ENCODE measurements at regions not wholly inside any gene's neighbourhood (a gene's known extent, or its start where the extent isn't known, plus 50 kb on each side); places are given as distances from the start of the nearest gene placed in this dataset.

DNA sequence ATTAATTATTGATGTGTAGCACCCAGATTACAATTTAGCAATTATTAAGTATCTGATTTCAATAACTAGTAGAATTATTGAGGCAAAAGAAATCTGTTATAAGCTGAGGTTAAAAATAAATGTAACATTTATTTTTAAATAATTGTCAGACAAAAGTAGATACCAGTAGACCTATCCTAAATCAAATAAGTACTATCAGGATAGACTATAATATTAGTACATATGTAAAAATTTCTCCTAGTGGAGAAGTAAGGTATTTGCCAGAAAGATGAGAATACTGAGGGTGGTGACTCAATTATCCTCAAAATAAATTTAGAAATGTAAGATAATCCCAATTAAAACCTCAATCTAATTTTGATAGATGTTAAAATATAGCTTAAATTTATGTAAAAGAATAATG lies 377.8 kb upstream of the CHRM3 start:
- DNase-seq (ENCODE audit: low spot score): no peak

DNA sequence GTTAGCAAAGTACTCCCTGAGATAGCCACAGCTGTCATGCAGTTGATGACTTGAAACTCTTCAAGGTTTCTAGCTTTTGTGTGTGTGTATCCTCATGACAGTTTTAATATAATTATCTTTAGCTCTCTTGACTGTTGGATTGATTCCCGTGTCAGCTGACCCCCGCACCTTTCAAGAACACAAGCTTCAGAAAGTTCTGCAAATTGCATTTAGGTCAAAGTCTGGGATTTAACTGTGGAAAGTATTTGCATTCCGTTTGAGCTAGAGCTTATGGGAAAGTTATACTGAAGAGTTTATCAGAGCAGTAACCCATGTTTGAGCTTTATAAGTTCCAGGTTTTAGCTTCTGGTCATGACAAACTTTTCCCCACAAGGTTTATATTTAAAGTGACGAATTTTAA lies 380.1 kb upstream of the CHRM3 start:
- DNase-seq (ENCODE audit: low spot score): no peak

GRCh38 chr1:238999944-239000343 lies 386.4 kb upstream of the CHRM3 start:
- no peak for DNase-seq (ENCODE audit: low spot score)

DNA sequence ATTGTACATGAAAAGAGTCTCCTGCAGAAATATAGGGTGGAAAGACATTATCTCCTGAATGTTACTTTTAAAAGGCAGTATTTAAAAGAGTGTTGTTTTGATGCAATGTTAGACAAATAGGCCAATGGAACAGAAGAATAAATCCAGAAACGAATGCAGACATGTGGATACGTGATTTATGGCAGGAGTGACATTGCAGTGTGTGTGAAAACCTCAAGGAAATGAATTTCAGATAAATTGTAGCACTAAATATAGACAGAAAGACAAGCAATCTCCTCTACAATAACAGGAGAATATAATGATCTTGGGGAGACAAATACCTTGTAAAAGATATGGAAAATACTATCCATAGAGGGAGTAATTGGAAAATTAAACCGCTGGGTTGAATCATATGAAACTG lies 387.8 kb upstream of the CHRM3 start:
- DNase-seq (ENCODE audit: low spot score): no peak

DNA sequence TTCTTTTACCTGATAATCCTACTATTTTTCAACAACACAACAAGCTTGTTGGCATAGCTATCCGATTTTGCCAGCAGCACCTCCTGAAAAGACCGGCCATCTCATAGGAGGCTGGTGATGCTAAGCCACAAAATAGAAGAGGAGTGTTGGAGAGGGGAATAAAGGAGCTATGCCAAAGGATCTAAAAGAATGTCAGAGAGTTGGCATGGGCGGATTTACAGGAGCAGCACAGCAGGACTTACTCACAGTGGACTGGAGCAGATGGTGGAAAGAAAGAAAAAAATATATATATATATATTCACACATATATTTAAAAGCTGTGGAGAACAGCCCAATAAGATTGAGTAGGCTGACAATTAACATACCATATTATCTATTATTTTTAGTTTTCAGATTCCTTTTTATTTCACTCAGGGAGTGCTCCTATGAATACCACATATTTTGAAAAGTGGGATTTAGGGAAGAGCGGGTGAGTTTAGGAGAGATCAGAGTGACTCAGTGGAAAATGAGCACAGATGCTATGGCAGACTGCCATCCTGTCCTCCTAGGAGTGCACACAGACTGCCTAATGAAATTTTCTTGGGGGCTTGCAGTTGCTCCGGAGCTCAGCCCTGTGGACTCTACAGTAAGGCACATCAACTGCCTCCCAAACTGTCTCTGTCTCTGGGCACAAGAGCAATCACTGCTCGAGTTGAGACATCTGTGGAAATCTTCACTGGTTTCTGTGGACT lies 394.4 kb upstream of the CHRM3 start:
- no peak for DNase-seq (ENCODE audit: low spot score)

DNA sequence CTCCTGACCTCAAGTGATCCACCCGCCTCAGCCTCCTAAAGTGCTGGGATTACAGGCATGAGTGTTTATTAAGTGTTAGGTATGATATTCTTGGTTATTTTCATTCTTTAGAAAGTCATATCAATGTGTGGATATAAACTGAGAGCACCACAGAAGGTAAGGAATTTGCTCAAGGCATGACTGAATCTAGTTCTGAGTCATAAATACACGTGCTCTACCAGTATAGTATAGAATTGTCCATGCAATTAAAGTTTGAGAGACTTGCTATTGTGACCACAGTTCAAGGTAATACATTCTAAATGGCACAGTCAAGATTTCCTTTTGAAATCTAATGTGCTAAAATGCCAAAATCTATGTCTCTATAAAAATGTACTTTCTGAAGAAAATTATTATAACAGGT lies 401.1 kb upstream of the CHRM3 start:
- DNase-seq (ENCODE audit: low spot score): no peak

- DNase-seq (ENCODE audit: low spot score): no peak
Observed at GRCh38 chr1:238982736-238983135, 403.6 kb upstream of the CHRM3 start.

DNA sequence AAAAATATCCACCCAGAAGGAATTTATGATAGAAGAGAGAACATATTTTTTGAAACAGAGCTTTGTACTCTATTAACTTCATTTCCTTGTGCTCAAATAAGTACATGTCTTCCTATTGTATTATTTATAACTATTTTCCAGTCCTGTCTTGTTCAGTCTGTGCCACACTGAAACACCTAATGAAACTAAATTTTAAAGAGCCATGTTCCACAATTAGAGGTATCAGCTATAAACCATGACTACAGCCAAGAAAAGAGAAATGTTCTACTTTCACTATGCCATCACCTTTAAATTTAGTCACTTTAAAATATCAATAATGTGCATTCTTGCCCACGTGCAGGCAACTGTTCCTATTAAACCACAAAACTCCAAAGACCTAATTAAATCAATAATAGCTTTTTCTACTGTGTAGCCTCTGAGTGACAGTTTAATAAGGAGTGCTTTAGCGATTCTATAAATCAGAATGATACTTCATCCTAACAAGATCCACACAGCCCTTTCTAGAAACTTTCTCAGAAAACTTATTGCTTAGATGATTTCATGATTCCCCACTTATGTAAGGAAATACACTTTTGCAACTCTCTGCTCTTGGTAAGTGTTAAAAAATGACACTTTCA lies 404.9 kb upstream of the CHRM3 start:
- DNase-seq (ENCODE audit: low spot score): no peak

DNA sequence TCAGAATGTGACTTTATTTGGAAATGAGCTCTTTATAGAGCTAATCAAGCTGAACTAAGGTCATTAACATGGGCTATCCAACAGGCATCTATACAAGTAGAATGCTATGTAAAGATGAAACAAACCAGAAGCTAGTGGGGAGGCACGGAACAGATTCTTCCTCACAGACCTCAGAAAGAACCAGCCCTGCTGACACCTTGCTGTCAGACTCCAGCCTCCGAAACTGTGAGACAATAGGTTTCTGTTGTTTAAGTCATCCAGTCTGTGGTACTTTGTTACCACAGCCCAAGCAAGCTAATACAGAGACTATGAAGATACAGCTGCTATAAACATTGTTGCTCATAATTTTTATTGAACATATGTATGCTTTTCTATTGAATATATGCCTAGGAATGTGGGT lies 406.3 kb upstream of the CHRM3 start:
- no peak for DNase-seq (ENCODE audit: low spot score)

GRCh38 chr1:238964631-238965030 lies 421.7 kb upstream of the CHRM3 start:
- DNase-seq (ENCODE audit: low spot score): no peak

GRCh38 chr1:238962941-238963340 lies 423.4 kb upstream of the CHRM3 start:
- no peak for DNase-seq (ENCODE audit: low spot score)

DNA sequence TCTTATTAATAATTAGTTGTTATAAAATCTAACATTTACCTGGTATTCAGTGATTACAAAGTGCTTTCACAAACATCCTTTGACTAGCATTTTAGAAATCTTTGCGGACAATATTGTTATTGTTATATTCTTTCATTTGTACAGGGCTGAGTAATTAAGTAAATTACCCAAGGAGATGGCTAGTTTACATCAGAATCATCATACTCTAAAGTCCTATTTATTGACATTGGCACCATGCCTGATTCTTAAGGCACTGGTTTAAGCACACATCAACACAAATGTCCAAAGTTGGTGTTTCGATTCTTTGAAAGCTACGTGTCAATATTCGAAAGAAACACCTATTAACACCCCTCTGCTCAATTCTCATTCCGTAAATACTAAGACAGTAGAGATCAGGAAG lies 424.6 kb upstream of the CHRM3 start:
- no peak for DNase-seq (ENCODE audit: low spot score)

DNA sequence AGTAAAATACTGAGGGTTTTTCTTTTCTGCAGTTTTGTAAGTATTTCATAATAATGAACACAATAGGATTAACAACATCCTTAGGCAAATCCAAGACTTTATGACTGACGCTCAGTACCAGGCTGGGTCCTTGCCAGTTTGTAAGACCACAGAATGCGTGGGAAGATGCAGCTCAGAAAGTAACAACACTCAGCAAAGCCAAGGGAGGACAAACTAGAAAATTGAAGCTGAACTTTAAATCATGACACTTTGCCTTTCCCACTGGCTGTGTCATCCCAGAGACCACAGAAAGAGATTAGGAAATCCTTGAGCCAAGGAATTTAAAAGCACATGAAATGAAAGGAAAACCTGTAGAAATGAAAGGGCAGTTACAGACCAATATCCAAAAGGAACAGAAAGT lies 426.3 kb upstream of the CHRM3 start:
- DNase-seq (ENCODE audit: low spot score): no peak

DNA sequence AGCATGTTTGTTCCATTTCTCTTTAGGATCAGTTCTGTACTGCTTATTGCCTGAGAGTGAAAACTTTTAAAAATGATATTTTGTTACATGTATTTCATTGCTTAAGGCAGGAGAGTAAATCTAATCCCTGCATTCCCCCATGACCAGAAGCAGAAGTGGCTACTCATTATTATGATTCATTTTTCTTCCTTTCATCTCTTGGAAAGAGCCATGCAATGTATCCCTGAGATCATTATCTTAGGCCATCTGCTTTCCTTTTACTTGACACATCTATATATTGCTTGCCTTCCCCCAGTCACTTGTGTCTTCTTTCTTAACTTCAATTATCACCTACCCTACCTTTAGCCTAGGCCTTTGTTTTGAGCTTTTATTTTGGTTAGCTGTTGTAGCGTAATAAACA lies 430.4 kb upstream of the CHRM3 start:
- no peak for DNase-seq (ENCODE audit: low spot score)

- DNase-seq (ENCODE audit: low spot score): no peak
Observed at GRCh38 chr1:238954865-238955264, 431.5 kb upstream of the CHRM3 start.

GRCh38 chr1:238953448-238954010 lies 432.8 kb upstream of the CHRM3 start:
- no peak for DNase-seq (ENCODE audit: low spot score)

GRCh38 chr1:238951809-238952208 lies 434.6 kb upstream of the CHRM3 start:
- peak; percentile 3 for DNase-seq (ENCODE audit: low spot score)

DNA sequence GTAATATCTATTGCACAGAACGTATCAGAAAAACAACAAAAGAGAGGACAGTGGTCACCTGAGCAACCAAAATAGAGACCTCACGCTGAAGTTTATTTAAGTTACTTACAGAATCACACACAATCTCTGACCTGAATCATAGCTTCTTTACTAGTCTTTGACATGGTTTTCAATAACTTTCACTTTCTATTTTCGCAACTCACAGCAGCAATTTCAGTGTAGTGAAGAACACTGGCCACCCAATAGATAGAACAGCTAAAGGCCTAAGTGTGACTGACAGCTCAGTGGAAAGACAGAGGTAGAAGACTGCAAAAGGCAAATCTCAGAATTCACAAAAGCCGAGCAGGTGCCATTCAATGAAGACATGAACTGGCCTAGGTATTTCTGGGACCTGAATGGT lies 435.6 kb upstream of the CHRM3 start:
- no peak for DNase-seq (ENCODE audit: low spot score)

GRCh38 chr1:238950017-238950416 lies 436.4 kb upstream of the CHRM3 start:
- no peak for DNase-seq (ENCODE audit: low spot score)

DNA sequence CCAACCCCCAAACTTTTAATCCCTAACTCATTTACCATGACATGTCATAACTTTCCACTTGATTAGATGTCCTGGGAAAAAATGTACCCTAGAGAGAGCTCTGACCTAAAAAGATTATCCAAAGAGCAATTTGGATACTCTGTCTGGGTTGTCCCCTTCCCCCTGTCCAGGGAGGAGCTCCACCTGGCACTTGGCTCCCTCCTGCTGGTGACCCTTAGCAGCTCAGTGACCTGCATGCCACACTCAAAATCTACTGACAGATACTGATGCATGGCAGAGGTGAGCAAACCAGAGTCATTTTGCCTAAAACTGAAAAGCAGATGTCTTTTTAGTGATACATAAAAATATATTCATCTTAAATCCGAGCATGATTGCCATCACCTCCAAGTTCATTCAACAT lies 442.3 kb upstream of the CHRM3 start:
- DNase-seq (ENCODE audit: low spot score): no peak

DNA sequence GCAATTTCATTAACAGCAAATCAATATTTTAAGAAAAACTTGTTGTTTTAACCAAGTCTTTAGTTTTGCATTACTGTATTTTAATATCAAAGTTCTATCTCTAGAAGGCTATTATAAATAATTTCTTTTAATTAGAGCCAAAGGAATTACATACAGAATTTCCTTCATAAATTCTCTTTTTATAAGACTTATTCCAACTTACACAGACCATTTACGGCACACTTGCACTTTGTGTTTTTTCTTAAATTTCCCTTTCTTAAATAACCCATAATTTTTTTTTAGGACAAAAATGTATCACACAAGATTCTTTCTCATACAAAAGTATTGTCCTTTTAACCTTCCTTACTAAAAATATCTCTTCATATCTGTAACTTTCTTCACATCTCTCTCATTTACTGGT lies 458.5 kb upstream of the CHRM3 start:
- DNase-seq (ENCODE audit: low spot score): no peak

- DNase-seq (ENCODE audit: low spot score): no peak
Observed at GRCh38 chr1:238916828-238917227, 469.5 kb upstream of the CHRM3 start.

DNA sequence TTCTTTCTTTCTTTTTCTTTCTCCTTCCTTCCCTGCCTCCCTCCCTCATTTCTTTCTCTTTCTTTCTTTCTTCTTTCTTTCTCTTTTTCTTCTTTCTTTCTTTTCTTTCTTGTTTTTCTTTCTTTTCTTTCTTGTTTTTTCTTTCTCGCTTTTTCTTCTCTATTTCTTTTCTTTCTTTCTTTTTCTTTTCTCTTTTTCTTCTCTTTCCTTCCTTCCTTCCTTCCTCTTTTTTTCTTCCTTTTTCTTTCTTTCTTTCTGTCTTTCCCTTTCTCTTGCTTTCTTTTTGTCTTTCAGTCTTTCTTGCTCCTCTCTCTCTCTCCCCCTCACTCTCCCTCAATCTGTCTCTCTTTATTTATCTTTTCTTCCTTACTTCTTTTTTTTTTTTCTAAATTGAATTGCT lies 472.0 kb upstream of the CHRM3 start:
- no peak for DNase-seq (ENCODE audit: low spot score)

DNA sequence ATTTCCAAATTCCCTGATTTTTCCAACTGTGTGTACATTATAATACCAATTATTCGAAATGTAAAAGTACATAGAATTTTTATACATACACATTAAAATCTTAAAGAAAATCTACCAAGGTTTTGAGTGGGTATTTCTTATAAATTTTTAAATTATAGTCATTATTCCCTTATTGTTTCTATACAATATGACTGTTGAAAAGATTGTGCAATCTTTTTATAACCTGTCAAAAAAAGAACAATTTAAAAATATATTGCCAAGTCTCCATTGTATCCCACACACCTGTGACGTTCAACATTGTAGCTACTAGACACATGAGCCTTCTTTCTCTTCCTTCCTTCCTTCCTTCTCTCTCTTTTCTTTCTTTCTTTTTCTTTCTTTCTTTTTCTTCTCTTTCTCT lies 473.2 kb upstream of the CHRM3 start:
- no peak for DNase-seq (ENCODE audit: low spot score)

Measured in LoVo (cell line).